Endothelial cell (in vitro differentiated cells): ENCODE measurements at regions not wholly inside any gene's neighbourhood (a gene's known extent, or its start where the extent isn't known, plus 50 kb on each side); places are given as distances from the start of the nearest gene placed in this dataset.
A peak's percentile ranks its signal among the peaks of the same experiment; 100 is the strongest.

Source experiments
- DNase-seq: peaks from one replicate; pipeline ENCODE4 v3.0.0; 2021; ENCODE audit warnings: low spot score
- H3K27ac Mint-ChIP-seq: one replicate; pipeline ENCODE4 v1.8.0; 2021; ENCODE audit warnings: mixed read lengths, inconsistent platforms; ENCODE audit not compliant: unreplicated experiment
- H3K27me3 Mint-ChIP-seq: one replicate; pipeline ENCODE4 v1.8.0; 2021; ENCODE audit warnings: mild to moderate bottlenecking, moderate library complexity, mixed read lengths, inconsistent platforms; ENCODE audit not compliant: unreplicated experiment
- H3K36me3 Mint-ChIP-seq: one replicate; pipeline ENCODE4 v1.8.0; 2021; ENCODE audit warnings: mild to moderate bottlenecking, low read depth, mixed read lengths, inconsistent platforms; ENCODE audit not compliant: unreplicated experiment
- H3K4me1 Mint-ChIP-seq: one replicate; pipeline ENCODE4 v1.8.0; 2021; ENCODE audit warnings: mild to moderate bottlenecking, mixed read lengths, inconsistent platforms; ENCODE audit not compliant: unreplicated experiment
- H3K4me3 Mint-ChIP-seq: one replicate; pipeline ENCODE4 v1.8.0; 2021; ENCODE audit warnings: mild to moderate bottlenecking, mixed read lengths, inconsistent platforms; ENCODE audit not compliant: unreplicated experiment
- H3K9me3 Mint-ChIP-seq: one replicate; pipeline ENCODE4 v1.8.0; 2021; ENCODE audit warnings: mixed read lengths, inconsistent platforms; ENCODE audit not compliant: unreplicated experiment
- TF ChIP-seq, protein P1 (sequence below): fragments of 200-600 bp; sonication (generic); IDR thresholded peaks from one replicate; pipeline ENCODE4 v1.5.0; 2021; ENCODE audit warnings: antibody characterized with exemption; ENCODE audit not compliant: unreplicated experiment

DNA sequence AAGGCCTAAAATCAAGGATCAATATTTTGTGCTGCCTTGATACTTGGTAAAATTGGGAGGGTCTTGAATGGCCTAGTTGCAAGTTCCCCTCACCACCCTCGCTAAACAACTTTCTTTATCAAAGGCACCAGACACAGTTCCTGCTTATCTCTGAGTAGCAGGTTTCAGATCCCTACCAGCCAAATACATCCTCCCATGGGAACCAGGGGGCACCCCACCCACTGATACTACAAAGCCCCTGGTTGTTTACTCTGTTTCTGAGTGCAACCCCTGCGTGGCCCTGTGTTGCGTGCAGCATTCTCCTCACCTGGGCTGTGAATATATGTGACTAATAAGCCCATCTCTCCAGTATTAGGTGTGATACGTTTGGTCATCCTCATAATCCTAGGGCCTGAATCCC is 314.9 kb downstream of the DRD1 start:
- peak overlapping the region; percentile 83 for H3K27ac Mint-ChIP-seq
- DNase-seq: peak; percentile 13
- no peaks in the 10 kb centered on the region for H3K27me3 Mint-ChIP-seq
- no peaks in the 10 kb centered on the region for H3K9me3 Mint-ChIP-seq
- no peaks in the 10 kb centered on the region for H3K36me3 Mint-ChIP-seq
- TF ChIP-seq, protein P1, sequence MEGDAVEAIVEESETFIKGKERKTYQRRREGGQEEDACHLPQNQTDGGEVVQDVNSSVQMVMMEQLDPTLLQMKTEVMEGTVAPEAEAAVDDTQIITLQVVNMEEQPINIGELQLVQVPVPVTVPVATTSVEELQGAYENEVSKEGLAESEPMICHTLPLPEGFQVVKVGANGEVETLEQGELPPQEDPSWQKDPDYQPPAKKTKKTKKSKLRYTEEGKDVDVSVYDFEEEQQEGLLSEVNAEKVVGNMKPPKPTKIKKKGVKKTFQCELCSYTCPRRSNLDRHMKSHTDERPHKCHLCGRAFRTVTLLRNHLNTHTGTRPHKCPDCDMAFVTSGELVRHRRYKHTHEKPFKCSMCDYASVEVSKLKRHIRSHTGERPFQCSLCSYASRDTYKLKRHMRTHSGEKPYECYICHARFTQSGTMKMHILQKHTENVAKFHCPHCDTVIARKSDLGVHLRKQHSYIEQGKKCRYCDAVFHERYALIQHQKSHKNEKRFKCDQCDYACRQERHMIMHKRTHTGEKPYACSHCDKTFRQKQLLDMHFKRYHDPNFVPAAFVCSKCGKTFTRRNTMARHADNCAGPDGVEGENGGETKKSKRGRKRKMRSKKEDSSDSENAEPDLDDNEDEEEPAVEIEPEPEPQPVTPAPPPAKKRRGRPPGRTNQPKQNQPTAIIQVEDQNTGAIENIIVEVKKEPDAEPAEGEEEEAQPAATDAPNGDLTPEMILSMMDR: no peak
- no peak overlapping the region for H3K4me3 Mint-ChIP-seq
- H3K4me1 Mint-ChIP-seq: peaks cover 25% of the 10 kb centered on the region

DNA sequence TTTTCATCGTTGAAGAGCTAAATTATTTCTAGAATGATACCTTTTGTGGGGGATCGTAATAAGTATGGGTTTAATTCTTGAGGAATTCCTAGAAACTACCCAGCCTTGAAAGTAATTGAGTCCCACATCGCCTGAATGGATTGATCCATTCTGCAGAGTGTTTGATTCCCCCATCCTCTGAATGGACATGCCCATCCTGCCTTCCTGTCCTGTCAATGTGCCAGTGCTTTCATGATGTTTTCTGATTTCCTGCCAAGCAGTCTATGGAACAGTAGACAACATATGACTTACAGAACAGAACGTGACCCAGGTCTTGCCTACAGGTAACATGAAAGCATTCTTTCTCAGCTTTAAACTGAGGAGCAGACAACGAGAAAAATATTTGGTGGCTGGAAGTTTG is 319.2 kb downstream of the DRD1 start:
- H3K36me3 Mint-ChIP-seq: no peaks in the 10 kb centered on the region
- H3K27ac Mint-ChIP-seq: no peak overlapping the region
- no peak overlapping the region for H3K4me3 Mint-ChIP-seq
- TF ChIP-seq, protein P1: no peak
- H3K9me3 Mint-ChIP-seq: no peaks in the 10 kb centered on the region
- no peak for DNase-seq
- peaks cover 19% of the 10 kb centered on the region for H3K4me1 Mint-ChIP-seq
- no peaks in the 10 kb centered on the region for H3K27me3 Mint-ChIP-seq

DNA sequence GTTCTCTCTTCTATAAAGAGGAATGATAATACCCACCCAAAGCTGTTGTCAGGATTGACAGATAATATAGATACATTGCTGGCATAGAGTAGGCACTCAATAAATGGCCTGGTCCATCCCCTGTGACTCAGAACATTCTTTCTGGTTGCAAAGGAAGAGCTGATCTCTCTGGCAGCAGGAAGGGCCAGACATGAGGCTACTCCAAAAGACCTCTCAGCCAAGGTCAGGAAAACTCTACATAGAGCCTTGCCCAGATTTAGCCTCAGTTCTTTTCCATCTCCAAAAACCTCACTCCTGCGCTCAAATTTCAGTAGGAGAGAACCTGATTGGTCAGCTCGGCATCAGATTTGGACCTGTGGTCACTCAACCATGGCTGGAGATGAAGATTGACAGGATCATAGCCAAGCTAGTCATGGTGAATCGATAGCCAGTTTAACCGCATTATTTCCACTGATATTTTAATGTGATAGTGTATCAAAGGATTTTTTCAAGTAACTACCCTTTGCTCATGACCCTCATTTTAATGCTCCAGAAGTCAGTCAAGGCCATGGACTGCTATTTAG is 319.6 kb downstream of the DRD1 start:
- Mint-ChIP-seq H3K4me3 (no peak overlapping the region), H3K36me3 (no peaks in the 10 kb centered on the region), H3K27me3 (no peaks in the 10 kb centered on the region), H3K9me3 (no peaks in the 10 kb centered on the region), H3K27ac (no peak overlapping the region), H3K4me1 (peaks cover 16% of the 10 kb centered on the region)
- DNase-seq: no peak
- TF ChIP-seq, protein P1: no peak

DNA sequence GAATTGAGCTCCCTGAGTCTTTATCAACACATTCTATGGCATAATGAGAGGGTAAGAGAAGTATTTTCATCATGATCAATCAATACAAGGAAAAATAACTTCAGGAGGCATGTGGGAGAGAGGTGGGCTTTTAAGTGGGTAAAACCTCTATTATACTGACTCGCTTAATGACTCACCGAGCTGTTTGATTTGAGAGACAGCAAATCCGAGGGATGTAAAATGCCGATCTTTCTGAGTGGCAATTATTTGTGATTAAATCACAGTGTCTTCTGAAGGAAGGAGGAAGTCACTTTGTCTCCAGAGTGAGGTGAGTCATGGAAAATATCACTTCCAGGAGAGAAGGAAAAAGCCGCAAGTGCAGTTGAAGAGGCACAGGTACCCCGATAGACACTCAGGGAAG is 320.4 kb downstream of the DRD1 start:
- no peak overlapping the region for H3K4me3 Mint-ChIP-seq
- TF ChIP-seq, protein P1: no peak

DNA sequence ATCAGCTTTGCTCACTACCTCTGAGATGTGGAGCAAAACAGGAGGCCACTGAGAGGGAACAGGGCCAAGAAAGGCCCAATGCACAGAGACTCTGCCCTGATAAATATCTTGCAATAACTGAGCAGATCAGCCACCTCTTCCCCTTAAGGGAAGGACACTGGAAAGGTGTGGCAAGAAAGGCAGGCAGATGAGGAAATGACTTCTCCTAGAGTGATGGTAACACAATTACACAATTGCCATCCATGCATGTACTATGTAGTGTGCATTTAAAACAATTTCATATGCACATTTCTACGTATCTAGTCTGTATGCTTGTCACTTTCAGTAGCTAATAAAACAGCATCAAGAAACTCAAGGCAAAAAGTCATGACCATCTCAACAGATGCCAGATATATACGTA is 322.5 kb downstream of the DRD1 start:
- H3K27me3 Mint-ChIP-seq: no peaks in the 10 kb centered on the region
- no peaks in the 10 kb centered on the region for H3K36me3 Mint-ChIP-seq
- H3K27ac Mint-ChIP-seq: no peak overlapping the region
- no peak for DNase-seq
- TF ChIP-seq, protein P1: no peak
- H3K9me3 Mint-ChIP-seq: no peaks in the 10 kb centered on the region
- H3K4me3 Mint-ChIP-seq: no peak overlapping the region
- H3K4me1 Mint-ChIP-seq: peaks cover 9% of the 10 kb centered on the region

More for the DNA sequence above, 320.4 kb downstream of the DRD1 start:
- Mint-ChIP-seq H3K36me3 (no peaks in the 10 kb centered on the region), H3K27ac (no peak overlapping the region), H3K27me3 (no peaks in the 10 kb centered on the region), H3K4me1 (peaks cover 9% of the 10 kb centered on the region), H3K9me3 (no peaks in the 10 kb centered on the region)
- no peak for DNase-seq
